Natural killer cell (primary cell): ENCODE measurements at regions not wholly inside any gene's neighbourhood (a gene's known extent, or its start where the extent isn't known, plus 50 kb on each side); places are given as distances from the start of the nearest gene placed in this dataset.

Experiments
- ATAC-seq, 3 donors: fragments of 150-1000 bp in 2 of 3; fragments of 200-7000 bp in 1 of 3; cut with Tn5 transposase; 1 replicate in 1 of 3; 2 replicates in 2 of 3; pipeline ENCODE4 v1.10.0; 2021; ENCODE audit warnings: mild to moderate bottlenecking in 2 of 3, moderate library complexity in 2 of 3
- DNase-seq, 2 donors: peaks; one replicate each; pipeline versions ENCODE4 v3.0.0 to v3.0.0-alpha.2; 2013 to 2021; ENCODE audit warnings: mixed read lengths in 1 of 2
- H3K27ac ChIP-seq: one replicate; pipeline ENCODE4 v1.5.1; 2013; ENCODE audit warnings: mild to moderate bottlenecking, low read length
- H3K27me3 ChIP-seq: one replicate; pipeline ENCODE4 v1.6.1; 2013; ENCODE audit warnings: low read length; ENCODE audit not compliant: control insufficient read depth, insufficient read depth
- H3K36me3 ChIP-seq: one replicate; pipeline ENCODE4 v1.6.1; 2013; ENCODE audit warnings: low read length; ENCODE audit not compliant: control insufficient read depth, insufficient read depth
- H3K4me1 ChIP-seq: one replicate; pipeline ENCODE4 v1.6.1; 2013; ENCODE audit warnings: low read length; ENCODE audit not compliant: control insufficient read depth, insufficient read depth
- H3K4me3 ChIP-seq: one replicate; pipeline ENCODE4 v1.5.1; 2013; ENCODE audit warnings: low read length
- H3K9me3 ChIP-seq: one replicate; pipeline ENCODE4 v1.6.1; 2013; ENCODE audit warnings: low read length; ENCODE audit not compliant: control insufficient read depth, insufficient read depth
- H3K27ac Mint-ChIP-seq, 2 donors: one replicate each; pipeline ENCODE4 v1.8.0; 2022; ENCODE audit warnings: mild to moderate bottlenecking in 2 of 2, mixed read lengths in 2 of 2, moderate library complexity in 1 of 2
- H3K27me3 Mint-ChIP-seq, 2 donors: one replicate each; pipeline ENCODE4 v1.8.0; 2022; ENCODE audit warnings: low read depth in 2 of 2, mixed read lengths in 2 of 2
- H3K36me3 Mint-ChIP-seq: one replicate; pipeline ENCODE4 v1.8.0; 2022; ENCODE audit warnings: mixed read lengths
- H3K4me1 Mint-ChIP-seq, 2 donors: one replicate each; pipeline ENCODE4 v1.8.0; 2022; ENCODE audit warnings: mixed read lengths in 2 of 2
- H3K4me3 Mint-ChIP-seq: one replicate; pipeline ENCODE4 v1.8.0; 2022; ENCODE audit warnings: mild to moderate bottlenecking, moderate library complexity, mixed read lengths
- H3K9me3 Mint-ChIP-seq, 2 donors: one replicate each; pipeline ENCODE4 v1.8.0; 2022; ENCODE audit warnings: mixed read lengths in 2 of 2
- CTCF ChIP-seq: fragments of 200-600 bp; IDR thresholded peaks from one replicate; pipeline ENCODE4 v1.8.0; 2022; ENCODE audit warnings: antibody characterized with exemption
- WGBS: methylation state at CpG from one replicate; pipeline ENCODE4 v1.1.7; 2013; ENCODE audit warnings: missing lambda C conversion rate; ENCODE audit not compliant: insufficient coverage; 5-methylcytosine and 5-hydroxymethylcytosine counted together
- intact Hi-C: fragments of 100-400 bp; cut with micrococcal nuclease; formaldehyde crosslinking; loops from one replicate; pipeline ENCODE4 v1.14.2; 2022

- Mint-ChIP-seq H3K36me3 (no peaks in the 10 kb centered on the region), H3K4me3 (no peak overlapping the region), H3K27ac (no peak overlapping the region), H3K9me3 (no peaks in the 10 kb centered on the region), H3K27me3 (peaks cover 9 to 20% of the 10 kb centered on the region in 2 donors), H3K4me1 (no peaks in the 10 kb centered on the region)
- DNase-seq (no peak), ATAC-seq (no peak)
- H3K9me3 ChIP-seq = no peaks in the 10 kb centered on the region
- H3K4me1 ChIP-seq = no peaks in the 10 kb centered on the region
- H3K4me3 ChIP-seq = no peak overlapping the region
- 56% methylated on average over 4 of the region's 4 CpGs for WGBS
- no peak for TF ChIP-seq CTCF
- H3K27ac ChIP-seq = no peak overlapping the region
- intact Hi-C loops = no loop called here
- no peaks in the 10 kb centered on the region for H3K27me3 ChIP-seq
- no peaks in the 10 kb centered on the region for H3K36me3 ChIP-seq
These were observed 257.5 kb downstream of the GADD45G start for GRCh38 chr9:89862316-89862715.

DNA sequence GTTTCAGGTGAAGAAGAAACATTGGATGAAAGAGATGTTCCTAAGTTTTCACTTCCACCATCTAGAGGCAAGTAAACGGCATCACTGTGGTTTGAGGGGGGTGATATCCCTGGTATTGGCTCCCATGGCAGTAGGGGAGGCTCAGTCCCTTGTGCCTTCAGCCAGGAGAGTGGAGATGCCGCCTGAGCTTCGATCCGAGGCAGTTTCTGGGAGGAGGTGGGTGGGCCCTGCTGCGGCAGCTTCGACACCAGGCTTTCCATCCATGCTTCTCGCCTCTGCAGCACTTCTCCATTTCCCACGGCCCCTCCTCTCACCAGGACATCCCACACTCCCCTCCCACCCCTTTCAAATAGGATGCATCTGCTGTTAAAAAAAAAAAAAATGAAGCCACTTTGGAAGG is 258.3 kb downstream of the GADD45G start:
- WGBS = 80% methylated on average over 8 of the region's 8 CpGs
- Histone ChIP-seq H3K36me3 (no peaks in the 10 kb centered on the region), H3K4me3 (no peak overlapping the region), H3K9me3 (no peaks in the 10 kb centered on the region), H3K27me3 (no peaks in the 10 kb centered on the region), H3K4me1 (no peaks in the 10 kb centered on the region), H3K27ac (no peak overlapping the region)
- H3K9me3 Mint-ChIP-seq = no peaks in the 10 kb centered on the region
- H3K4me3 Mint-ChIP-seq = no peak overlapping the region
- DNase-seq (no peak), ATAC-seq (no peak)
- no peak overlapping the region for H3K27ac Mint-ChIP-seq
- H3K4me1 Mint-ChIP-seq = no peaks in the 10 kb centered on the region
- TF ChIP-seq CTCF = no peak
- H3K36me3 Mint-ChIP-seq = no peaks in the 10 kb centered on the region
- intact Hi-C loops = no loop called here
- H3K27me3 Mint-ChIP-seq = peaks cover 9 to 13% of the 10 kb centered on the region in 2 donors

- no peaks in the 10 kb centered on the region for H3K9me3 ChIP-seq
- no peak overlapping the region for H3K4me3 ChIP-seq
- no peaks in the 10 kb centered on the region for H3K36me3 ChIP-seq
- no peak overlapping the region for H3K4me3 Mint-ChIP-seq
- H3K36me3 Mint-ChIP-seq = no peaks in the 10 kb centered on the region
- H3K27me3 ChIP-seq = no peaks in the 10 kb centered on the region
- no peak overlapping the region for H3K27ac Mint-ChIP-seq
- intact Hi-C loops = no loop called here
- no peaks in the 10 kb centered on the region for H3K9me3 Mint-ChIP-seq
- TF ChIP-seq CTCF = no peak
- ATAC-seq (no peak), DNase-seq (no peak)
- H3K27me3 Mint-ChIP-seq = peaks cover 6 to 7% of the 10 kb centered on the region in 2 donors
- no peaks in the 10 kb centered on the region for H3K4me1 ChIP-seq
- no peaks in the 10 kb centered on the region for H3K4me1 Mint-ChIP-seq
- WGBS = 86% methylated on average over 6 of the region's 6 CpGs
- H3K27ac ChIP-seq = no peak overlapping the region
These were observed 259.0 kb downstream of the GADD45G start for GRCh38 chr9:89863837-89864236.

DNA sequence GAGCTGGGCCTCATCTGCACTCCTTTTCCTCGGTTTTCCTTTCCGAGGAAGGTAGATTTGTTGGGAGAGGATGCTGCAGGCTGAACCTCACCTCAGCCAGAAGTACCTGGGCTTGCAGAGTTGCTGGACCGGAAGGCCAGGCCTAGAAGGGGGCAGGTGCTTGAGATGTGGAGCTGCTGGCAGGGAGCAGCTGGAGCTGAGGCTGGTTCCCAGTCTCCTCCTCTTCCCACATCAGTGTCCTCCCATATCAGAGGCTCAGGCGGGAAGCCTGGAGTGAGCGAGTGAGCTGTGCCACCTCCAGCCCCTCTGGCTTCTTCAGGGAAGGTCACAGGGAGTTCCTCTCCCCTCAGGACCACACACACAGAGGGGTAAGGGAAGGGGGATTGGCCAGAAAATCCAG is 259.4 kb downstream of the GADD45G start:
- no peak overlapping the region for H3K4me3 Mint-ChIP-seq
- Histone ChIP-seq H3K9me3 (no peaks in the 10 kb centered on the region), H3K36me3 (no peaks in the 10 kb centered on the region), H3K27ac (no peak overlapping the region), H3K4me3 (no peak overlapping the region), H3K27me3 (no peaks in the 10 kb centered on the region), H3K4me1 (no peaks in the 10 kb centered on the region)
- no peaks in the 10 kb centered on the region for H3K4me1 Mint-ChIP-seq
- H3K27ac Mint-ChIP-seq = no peak overlapping the region
- H3K36me3 Mint-ChIP-seq = no peaks in the 10 kb centered on the region
- ATAC-seq (no peak), DNase-seq (no peak)
- 92% methylated on average over 4 of the region's 5 CpGs for WGBS
- intact Hi-C loops = no loop called here
- H3K27me3 Mint-ChIP-seq = peaks cover 2 to 3% of the 10 kb centered on the region in 2 donors
- TF ChIP-seq CTCF = no peak
- no peaks in the 10 kb centered on the region for H3K9me3 Mint-ChIP-seq
